ENCODE measurements at regions not wholly inside any gene's neighbourhood (a gene's known extent, or its start where the extent isn't known, plus 50 kb on each side); places are given as distances from the start of the nearest gene placed in this dataset.

DNA sequence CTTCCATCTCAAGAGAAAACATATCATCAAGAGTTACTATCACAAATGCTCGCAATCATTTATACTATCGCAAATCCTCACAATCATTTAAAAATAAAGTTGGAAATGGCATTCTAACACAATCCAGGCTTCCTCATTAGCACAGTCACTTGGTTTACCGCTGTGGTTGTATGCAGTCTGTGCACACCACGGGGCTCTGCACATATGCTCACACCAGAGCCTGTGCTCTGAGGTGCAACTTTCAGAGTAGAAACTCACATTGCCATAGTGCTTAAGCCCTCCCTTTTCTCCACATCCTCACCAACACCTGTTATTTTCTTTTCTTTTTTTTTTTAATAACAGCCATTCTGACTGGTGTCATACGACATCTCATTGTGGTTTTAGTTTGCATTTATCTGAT is 235.6 kb upstream of the KLF6 start:
- FAIRE-seq, result peak; percentile 23

DNA sequence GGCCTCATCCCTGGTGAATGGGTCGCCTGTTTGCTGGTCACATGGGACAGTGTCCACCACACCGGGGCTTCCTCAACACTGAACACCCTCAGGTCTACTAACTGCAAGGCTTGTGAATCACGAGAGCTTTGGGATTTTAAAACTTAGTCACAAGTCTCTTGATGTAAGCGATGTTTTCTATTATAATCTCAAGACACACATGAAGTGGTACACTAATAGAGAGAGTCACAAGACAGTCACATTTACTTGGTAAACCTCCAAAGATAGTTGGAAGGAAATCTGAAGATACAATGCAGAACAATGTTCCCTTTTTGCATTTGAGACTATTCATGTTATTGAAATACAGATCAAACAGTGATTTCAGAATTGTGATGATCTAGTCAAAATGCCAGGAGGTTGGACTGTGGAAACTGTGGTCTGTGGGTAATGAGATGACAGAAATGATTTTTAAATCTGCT is 233.1 kb upstream of the KLF6 start:
- no peaks in the 10 kb centered on the region for H3K9me3 ChIP-seq (ENCODE audit: control insufficient read depth, low read depth, low read length)
- H3K4me1 ChIP-seq (ENCODE audit: control insufficient read depth, extremely low read depth, insufficient read depth, low read length), result peaks cover 6% of the 10 kb centered on the region
- no peak overlapping the region for H3K27ac ChIP-seq (ENCODE audit: control insufficient read depth, insufficient read depth, low read length)
- TF ChIP-seq, protein P1, sequence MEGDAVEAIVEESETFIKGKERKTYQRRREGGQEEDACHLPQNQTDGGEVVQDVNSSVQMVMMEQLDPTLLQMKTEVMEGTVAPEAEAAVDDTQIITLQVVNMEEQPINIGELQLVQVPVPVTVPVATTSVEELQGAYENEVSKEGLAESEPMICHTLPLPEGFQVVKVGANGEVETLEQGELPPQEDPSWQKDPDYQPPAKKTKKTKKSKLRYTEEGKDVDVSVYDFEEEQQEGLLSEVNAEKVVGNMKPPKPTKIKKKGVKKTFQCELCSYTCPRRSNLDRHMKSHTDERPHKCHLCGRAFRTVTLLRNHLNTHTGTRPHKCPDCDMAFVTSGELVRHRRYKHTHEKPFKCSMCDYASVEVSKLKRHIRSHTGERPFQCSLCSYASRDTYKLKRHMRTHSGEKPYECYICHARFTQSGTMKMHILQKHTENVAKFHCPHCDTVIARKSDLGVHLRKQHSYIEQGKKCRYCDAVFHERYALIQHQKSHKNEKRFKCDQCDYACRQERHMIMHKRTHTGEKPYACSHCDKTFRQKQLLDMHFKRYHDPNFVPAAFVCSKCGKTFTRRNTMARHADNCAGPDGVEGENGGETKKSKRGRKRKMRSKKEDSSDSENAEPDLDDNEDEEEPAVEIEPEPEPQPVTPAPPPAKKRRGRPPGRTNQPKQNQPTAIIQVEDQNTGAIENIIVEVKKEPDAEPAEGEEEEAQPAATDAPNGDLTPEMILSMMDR (optimal IDR thresholded peaks at IDR 0.05 in 1 of 3, IDR thresholded peaks at IDR 0.05 in 1 of 3, conservative IDR thresholded peaks at IDR 0.05 in 1 of 3; ENCODE audit: extremely low read depth in 1 of 3, insufficient read depth in 2 of 3, low read length in 3 of 3), result no peak
- TF ChIP-seq EZH2 (IDR thresholded peaks at IDR 0.05; ENCODE audit: low read length), result no peak
- no peak overlapping the region for H2AFZ ChIP-seq (ENCODE audit: control insufficient read depth, low read length)
- no peaks in the 10 kb centered on the region for H4K20me1 ChIP-seq (ENCODE audit: control insufficient read depth, extremely low read depth, insufficient read depth, low read length)
- FAIRE-seq (no peak), DNase-seq (ENCODE audit: low read depth, low spot score) (no peak)
- H3K9ac ChIP-seq (ENCODE audit: control insufficient read depth, extremely low read depth, insufficient read depth, low read length), result no peak overlapping the region
- H3K79me2 ChIP-seq (ENCODE audit: control insufficient read depth, insufficient read depth, low read length), result no peaks in the 10 kb centered on the region
- no peaks in the 10 kb centered on the region for H3K9me1 ChIP-seq (ENCODE audit: control insufficient read depth, extremely low read depth, insufficient read depth, low read length)
- no peaks in the 10 kb centered on the region for H3K36me3 ChIP-seq (ENCODE audit: control insufficient read depth in 2 of 2, extremely low read depth in 1 of 2, insufficient read depth in 2 of 2, low read length in 2 of 2)
- no peak overlapping the region for H3K4me3 ChIP-seq (ENCODE audit: control insufficient read depth in 2 of 3, extremely low read depth in 1 of 3, insufficient read depth in 2 of 3, low read depth in 1 of 3, low read length in 3 of 3)
- H3K4me2 ChIP-seq (ENCODE audit: control insufficient read depth, extremely low read depth, insufficient read depth, low read depth, low read length), result no peak overlapping the region
- dilution Hi-C loops (cut with MboI; ENCODE audit: extremely low pct_ligation_motif_present, low sequenced_read_pairs), result no loop called here
- no peaks in the 10 kb centered on the region for H3K27me3 ChIP-seq (ENCODE audit: control insufficient read depth, extremely low read depth, insufficient read depth, low read length)

More for the DNA sequence above, 235.6 kb upstream of the KLF6 start:
- DNase-seq (ENCODE audit: low read depth, low spot score), result no peak
- Histone ChIP-seq H3K9ac (ENCODE audit: control insufficient read depth, extremely low read depth, insufficient read depth, low read length) (no peak overlapping the region), H4K20me1 (ENCODE audit: control insufficient read depth, extremely low read depth, insufficient read depth, low read length) (no peaks in the 10 kb centered on the region), H3K4me3 (ENCODE audit: control insufficient read depth in 2 of 3, extremely low read depth in 1 of 3, insufficient read depth in 2 of 3, low read depth in 1 of 3, low read length in 3 of 3) (no peak overlapping the region), H3K27ac (ENCODE audit: control insufficient read depth, insufficient read depth, low read length) (no peak overlapping the region), H3K4me1 (ENCODE audit: control insufficient read depth, extremely low read depth, insufficient read depth, low read length) (no peaks in the 10 kb centered on the region), H2AFZ (ENCODE audit: control insufficient read depth, low read length) (no peak overlapping the region), H3K79me2 (ENCODE audit: control insufficient read depth, insufficient read depth, low read length) (no peaks in the 10 kb centered on the region), H3K9me3 (ENCODE audit: control insufficient read depth, low read depth, low read length) (no peaks in the 10 kb centered on the region), H3K4me2 (ENCODE audit: control insufficient read depth, extremely low read depth, insufficient read depth, low read depth, low read length) (no peak overlapping the region), H3K27me3 (ENCODE audit: control insufficient read depth, extremely low read depth, insufficient read depth, low read length) (no peaks in the 10 kb centered on the region), H3K9me1 (ENCODE audit: control insufficient read depth, extremely low read depth, insufficient read depth, low read length) (no peaks in the 10 kb centered on the region), H3K36me3 (ENCODE audit: control insufficient read depth in 2 of 2, extremely low read depth in 1 of 2, insufficient read depth in 2 of 2, low read length in 2 of 2) (no peaks in the 10 kb centered on the region)
- dilution Hi-C loops (cut with MboI; ENCODE audit: extremely low pct_ligation_motif_present, low sequenced_read_pairs), result no loop called here
- TF ChIP-seq EZH2 (IDR thresholded peaks at IDR 0.05; ENCODE audit: low read length), result no peak
- TF ChIP-seq, protein P1 (optimal IDR thresholded peaks at IDR 0.05 in 1 of 3, IDR thresholded peaks at IDR 0.05 in 1 of 3, conservative IDR thresholded peaks at IDR 0.05 in 1 of 3; ENCODE audit: extremely low read depth in 1 of 3, insufficient read depth in 2 of 3, low read length in 3 of 3), result no peak

Data from keratinocyte (primary cell).